SU-DHL-6 (cell line): ENCODE measurements at regions not wholly inside any gene's neighbourhood (a gene's known extent, or its start where the extent isn't known, plus 50 kb on each side); places are given as distances from the start of the nearest gene placed in this dataset.

Experiments
- EZH2phosphoT487 ChIP-seq: fragments of 200-600 bp; sonication (generic), shearing (Covaris generic); conservative IDR thresholded peaks from 2 replicates; pipeline ENCODE4 v1.6.1; 2018; ENCODE audit warnings: mild to moderate bottlenecking, antibody characterized with exemption, low read length, moderate library complexity, mixed read lengths
- TF ChIP-seq, protein P1 (sequence below): fragments of 200-600 bp; sonication (generic); IDR thresholded peaks from one replicate; pipeline ENCODE4 v1.5.1; 2017; ENCODE audit warnings: antibody characterized with exemption, mild to moderate bottlenecking, low read length, moderate library complexity; ENCODE audit not compliant: insufficient read depth, poor library complexity, severe bottlenecking

DNA sequence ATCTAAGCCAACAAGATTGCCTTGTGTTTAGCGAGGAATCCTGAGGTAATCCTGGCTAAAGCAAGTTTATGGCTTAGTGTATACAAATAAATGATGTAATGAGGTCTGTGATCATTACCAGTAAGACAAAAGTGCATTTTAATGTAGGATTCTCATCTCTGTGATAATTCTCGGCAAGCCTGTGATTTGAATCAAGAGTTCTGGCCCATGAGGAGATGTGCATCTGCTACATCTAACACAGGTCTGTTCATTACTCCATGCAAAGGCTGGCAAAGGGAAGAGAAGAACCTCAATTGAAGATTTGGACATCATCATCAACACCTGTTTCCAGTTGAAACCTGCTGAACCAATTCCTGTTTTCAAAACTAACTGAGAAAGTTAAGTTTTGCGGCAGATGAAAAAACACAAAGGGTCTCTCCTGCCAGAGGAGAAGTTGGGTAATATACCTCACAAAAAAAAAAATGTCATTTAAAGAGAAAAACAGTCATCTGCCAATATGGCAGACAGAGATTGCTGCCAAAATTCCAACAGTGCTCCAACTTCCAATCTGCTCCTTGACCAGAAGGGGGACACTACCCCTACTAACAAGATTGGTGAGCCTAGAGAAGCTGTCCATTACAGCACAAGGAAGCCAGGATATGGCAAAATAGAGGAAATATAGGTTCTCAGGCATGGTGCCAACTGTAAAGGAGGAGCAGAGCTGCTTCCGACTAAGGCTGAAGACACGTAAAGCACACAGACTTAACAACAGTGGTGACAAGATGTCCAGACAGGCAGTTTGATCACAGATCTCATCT, 453.7 kb downstream of the TTLL7 start:
- TF ChIP-seq, protein P1, sequence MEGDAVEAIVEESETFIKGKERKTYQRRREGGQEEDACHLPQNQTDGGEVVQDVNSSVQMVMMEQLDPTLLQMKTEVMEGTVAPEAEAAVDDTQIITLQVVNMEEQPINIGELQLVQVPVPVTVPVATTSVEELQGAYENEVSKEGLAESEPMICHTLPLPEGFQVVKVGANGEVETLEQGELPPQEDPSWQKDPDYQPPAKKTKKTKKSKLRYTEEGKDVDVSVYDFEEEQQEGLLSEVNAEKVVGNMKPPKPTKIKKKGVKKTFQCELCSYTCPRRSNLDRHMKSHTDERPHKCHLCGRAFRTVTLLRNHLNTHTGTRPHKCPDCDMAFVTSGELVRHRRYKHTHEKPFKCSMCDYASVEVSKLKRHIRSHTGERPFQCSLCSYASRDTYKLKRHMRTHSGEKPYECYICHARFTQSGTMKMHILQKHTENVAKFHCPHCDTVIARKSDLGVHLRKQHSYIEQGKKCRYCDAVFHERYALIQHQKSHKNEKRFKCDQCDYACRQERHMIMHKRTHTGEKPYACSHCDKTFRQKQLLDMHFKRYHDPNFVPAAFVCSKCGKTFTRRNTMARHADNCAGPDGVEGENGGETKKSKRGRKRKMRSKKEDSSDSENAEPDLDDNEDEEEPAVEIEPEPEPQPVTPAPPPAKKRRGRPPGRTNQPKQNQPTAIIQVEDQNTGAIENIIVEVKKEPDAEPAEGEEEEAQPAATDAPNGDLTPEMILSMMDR: no peak
- no peak for TF ChIP-seq EZH2phosphoT487
